GM21717 (cell line): ENCODE measurements at regions not wholly inside any gene's neighbourhood (a gene's known extent, or its start where the extent isn't known, plus 50 kb on each side); places are given as distances from the start of the nearest gene placed in this dataset.

ENCODE experiments used
- ATAC-seq: cut with Tn5 transposase; IDR thresholded peaks from one replicate; pipeline ENCODE4 v1.9.1; 2021; ENCODE audit warnings: mild to moderate bottlenecking, moderate library complexity; ENCODE audit not compliant: unreplicated experiment

DNA sequence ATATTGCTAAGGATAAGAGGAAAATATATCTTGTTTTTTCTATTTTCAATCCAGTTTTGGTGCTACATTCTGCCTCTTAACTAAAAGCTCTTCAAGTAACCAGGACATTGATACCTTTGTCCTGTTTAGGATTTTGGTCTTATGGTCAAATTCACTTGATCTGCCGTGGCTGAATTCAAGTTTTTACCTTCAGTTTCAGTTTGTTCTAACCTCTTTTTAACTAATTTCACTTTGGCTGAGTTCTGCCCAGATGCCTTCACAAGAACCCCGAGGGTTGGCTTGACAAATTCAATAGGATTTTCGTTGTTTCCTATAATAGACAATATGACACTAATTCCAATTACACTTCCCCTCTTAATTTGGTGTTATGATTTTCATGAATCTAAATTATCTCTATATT lies 84.5 kb upstream of the C1orf21 start:
- no peak for ATAC-seq

DNA sequence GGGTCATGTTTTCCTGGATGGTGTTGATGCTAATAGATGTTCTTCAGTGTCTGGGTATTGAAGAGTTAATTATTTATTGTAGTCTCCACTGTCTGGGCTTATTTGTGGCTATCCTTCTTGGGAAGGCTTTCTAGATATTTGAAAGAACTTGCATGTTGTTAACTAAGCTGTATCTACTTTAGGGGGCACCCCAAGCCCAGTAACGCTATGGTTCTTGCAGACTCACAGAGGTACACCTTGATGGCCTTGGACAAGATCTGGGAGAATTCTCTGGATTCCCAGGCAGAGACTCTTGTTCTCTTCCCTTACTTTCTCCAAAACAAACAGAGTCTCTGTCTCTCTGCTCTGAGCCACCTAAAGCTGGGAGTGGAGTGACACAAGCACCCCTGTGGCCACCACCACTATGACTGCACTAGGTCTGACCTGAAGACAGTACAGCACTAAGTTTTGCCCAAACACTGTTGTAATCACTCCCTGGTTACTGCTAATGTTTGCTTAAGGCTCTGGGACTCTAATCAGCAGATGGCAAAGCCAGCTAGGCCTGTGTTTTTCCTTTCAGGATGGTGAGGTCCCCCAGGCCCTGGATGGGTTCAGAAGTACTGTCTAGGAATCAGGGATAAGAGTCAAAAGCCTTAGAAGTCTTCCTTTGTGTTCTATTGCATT lies 76.5 kb upstream of the C1orf21 start:
- ATAC-seq: no peak

DNA sequence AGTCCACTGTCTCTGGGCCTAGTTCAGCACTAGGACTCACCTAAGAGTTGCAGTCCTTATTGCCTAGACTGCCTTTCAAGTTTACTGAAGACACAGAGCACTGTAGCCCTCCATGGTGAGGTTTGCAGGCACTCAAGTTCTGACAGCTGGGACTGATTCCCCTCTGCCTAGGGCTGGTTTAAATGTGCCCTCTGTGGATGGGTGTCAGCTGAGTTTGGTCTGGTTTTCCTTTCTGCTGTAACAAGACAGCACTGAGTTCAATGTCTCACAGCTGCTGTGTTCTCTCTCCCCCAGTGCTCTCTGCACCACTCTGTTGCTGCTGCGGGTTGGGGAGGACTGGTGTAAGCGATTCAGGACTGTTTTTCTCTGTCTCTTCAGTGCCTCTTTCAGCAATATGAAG lies 75.2 kb upstream of the C1orf21 start:
- ATAC-seq: no peak

DNA sequence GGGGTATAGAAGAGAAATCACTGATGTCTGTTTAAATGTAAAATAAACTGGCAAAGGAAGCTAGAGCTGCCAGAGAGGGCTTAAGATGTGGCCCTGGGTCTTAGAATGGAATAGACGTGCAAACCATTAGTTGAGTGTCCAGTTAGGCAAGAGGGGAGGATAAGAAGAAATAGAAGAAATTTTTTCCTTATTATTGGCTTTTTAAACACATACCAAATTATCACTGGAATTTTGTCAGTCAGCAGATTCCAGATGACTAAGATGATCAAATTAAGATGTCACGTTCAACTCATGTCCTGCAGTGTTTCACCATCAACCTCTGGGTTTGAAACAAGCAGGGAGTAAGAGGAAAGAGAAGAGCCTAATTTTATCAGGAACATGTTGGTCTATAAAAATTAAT lies 71.6 kb upstream of the C1orf21 start:
- ATAC-seq: no peak

DNA sequence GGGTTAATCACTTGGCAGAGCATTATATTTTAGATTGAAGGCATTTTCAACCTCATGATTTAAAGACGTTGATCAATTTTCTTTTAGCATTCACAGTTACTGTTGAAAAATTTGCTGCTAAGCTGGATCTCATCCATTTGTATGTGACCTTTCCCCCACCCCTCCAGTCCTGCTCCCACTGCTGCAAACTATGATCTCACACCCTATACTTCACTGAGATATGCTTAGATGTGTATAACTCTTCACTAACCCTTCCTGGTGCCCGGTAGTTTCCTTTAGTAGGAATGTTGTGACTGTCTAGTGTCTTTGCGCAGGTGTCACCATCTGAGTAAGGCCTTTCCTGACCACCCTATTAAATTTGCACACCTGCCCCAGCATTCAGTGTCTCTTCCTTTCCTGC lies 67.0 kb upstream of the C1orf21 start:
- ATAC-seq: no peak

DNA sequence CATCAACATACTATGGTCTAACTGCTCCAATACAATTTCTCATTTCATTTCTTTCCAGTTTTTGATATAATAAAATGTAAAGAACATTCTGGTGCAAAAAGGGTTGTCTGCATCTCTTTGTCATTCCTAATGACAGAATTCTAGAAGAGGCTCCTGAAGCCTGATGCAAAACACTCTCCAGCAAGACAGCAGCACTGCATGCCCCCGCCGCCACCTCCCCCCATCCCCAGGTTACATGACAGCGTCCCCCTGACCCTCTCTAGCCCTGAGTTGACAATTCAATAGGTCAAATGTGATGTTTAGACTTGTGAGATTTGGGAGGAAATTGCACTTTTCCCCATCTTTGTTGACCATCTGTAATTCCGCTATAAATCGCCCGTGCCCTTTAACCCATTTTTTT lies 64.6 kb upstream of the C1orf21 start:
- ATAC-seq: no peak

DNA sequence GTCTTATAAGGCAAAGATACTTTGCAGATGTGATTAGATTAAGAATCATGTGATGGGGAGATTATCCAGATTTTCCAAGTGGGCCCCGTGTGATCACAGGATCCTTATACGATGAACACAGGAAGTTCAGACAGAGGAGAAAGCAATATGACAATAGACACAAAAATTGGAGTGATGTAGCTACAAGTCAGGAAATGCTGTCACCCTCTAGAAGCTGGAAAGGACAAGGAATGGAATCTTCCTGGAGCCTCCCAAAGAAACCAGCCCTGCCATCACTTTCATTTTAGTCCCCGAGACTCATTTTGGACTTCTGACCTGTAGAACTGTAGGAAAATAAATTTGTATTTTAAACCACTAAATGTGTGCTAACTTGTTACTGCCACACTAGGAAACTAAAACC lies 61.9 kb upstream of the C1orf21 start:
- ATAC-seq: no peak

DNA sequence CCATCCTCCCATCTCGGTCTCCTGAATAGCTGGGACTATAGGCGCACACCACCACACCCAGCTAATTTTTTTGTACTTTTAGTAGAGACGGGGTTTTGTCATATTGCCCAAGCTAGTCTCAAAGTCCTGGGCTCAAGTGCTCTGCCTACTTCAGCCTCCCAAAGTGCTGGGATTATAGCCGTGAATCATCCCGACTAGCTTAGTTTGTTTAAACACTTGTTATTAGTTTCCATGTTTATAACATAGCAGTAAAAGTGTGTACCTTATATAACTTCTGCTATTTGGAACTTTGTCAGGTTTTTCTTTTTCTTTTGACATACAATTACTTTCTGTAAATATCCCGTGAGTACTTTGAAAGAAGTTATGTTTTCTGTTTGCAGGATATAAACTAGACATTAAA lies 60.6 kb upstream of the C1orf21 start:
- ATAC-seq: no peak

DNA sequence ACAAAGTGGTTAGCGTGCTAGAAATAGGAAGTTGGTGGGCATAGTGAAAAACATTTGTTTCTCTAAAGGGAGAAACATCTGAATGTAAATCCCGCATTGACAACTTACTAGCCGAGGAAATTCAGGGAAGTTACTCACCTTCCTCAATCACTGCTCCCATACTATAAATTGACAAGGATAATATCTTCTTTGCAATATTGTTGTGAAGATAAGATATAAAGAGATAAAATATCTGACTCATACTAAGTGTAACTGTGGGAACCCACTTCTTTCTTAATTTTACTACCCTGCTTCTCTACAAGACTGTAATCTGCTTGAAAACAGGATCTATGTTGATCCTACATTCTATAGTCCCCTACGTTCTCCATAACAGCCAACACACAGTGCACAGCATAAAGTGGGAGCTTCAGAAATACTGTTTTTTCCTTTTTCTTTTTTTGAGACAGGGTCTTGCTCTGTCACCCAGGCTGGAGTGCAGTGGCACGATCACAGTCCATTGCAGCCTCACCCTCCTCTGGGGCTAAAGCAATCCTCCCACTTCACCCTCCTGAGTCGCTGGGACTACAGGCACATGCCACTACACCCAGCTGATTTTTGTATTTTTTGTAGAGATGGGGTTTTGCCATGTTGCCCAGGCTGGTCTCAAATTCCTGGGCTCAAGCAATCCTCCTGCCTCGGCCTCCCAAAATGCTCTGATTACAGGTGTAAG lies 57.4 kb upstream of the C1orf21 start:
- ATAC-seq: no peak

DNA sequence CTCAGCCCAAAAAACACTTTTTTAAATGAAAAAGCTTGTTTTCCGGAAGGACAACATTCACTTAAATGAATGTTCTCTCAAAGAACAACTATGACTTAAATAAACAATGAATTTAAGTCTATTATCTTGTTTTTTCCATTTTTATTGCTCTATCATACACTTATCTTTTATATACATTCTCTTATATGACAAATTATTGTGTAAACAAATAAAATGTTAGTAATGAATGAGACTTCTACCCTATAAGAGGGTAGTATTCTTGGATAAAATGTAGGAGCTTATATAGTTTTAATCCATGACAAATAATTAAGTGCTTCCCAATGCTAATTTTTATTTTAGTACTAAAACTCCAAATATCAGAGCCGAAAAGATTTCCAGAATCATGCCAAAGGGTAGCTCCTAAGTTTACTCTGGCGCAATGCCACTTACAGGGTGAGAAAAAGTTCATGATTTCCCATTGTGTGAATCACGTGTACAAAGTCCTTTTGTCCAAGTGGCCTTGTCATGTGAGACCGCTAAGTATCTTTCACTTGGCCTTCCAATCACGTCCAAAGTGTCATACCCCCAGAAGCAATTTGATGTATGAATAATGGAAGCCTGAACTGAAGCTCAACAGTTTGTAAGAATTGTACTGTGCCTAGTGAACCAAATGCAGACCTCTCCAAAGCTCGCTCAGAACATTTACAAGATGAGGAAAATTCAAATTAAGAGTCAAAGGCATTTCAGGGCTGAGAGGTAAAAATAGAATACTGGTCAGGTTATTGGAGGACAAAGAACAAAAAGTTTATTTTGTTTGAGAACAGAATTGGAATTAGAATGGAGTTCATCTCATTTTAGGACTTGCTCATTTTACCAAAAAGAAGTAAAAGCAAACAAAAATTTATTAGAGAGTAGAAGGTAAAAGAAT lies 56.6 kb upstream of the C1orf21 start:
- ATAC-seq: no peak

DNA sequence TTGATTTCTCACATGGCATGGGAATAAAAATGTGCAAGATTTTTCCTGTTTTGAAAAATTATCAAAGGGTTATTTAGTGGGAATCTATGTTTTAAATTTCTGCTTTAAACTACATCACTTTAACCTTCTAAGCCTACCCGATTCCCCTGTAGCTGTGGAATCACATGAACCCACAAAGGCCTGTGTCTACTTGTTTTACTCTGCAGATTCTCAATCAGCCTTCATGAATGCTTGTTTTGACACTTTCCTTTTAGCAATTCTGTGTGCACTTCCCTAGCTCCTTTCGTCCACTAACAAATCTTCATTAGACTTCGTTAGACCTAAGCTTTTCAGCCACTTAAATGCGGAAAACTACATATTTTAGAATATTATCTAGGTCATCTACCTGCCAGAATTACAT lies 56.0 kb upstream of the C1orf21 start:
- no peak for ATAC-seq
